Suprapubic skin (tissue), 4 donors: ENCODE measurements at regions not wholly inside any gene's neighbourhood (a gene's known extent, or its start where the extent isn't known, plus 50 kb on each side); places are given as distances from the start of the nearest gene placed in this dataset.

ENCODE experiments used
- DNase-seq, 2 donors: peaks; one replicate each; pipeline ENCODE4 v3.0.0-alpha.2; 2019; ENCODE audit warnings: low spot score in 2 of 2
- H3K27ac ChIP-seq: fragments of 200-600 bp; sonication (generic); one replicate; pipeline ENCODE4 v1.5.1; 2019
- H3K27me3 ChIP-seq: fragments of 200-600 bp; sonication (generic); one replicate; pipeline ENCODE4 v1.5.1; 2019
- H3K36me3 ChIP-seq: fragments of 200-600 bp; sonication (generic); one replicate; pipeline ENCODE4 v1.5.1; 2019
- H3K4me1 ChIP-seq: fragments of 200-600 bp; sonication (generic); one replicate; pipeline ENCODE4 v1.5.1; 2019
- H3K4me3 ChIP-seq: fragments of 200-600 bp; sonication (generic); one replicate; pipeline ENCODE4 v1.5.1; 2019; ENCODE audit warnings: mild to moderate bottlenecking
- H3K9me3 ChIP-seq: fragments of 200-600 bp; sonication (generic); one replicate; pipeline ENCODE4 v1.5.1; 2019
- CTCF ChIP-seq, 2 donors: fragments of 200-600 bp in 1 of 2; fragments of 450-650 bp in 1 of 2; sonication (generic) in 1 of 2; IDR thresholded peaks; one replicate each; pipeline ENCODE4 v1.5.1; 2016 to 2019; ENCODE audit warnings: antibody characterized with exemption in 2 of 2, mild to moderate bottlenecking in 1 of 2, moderate library complexity in 1 of 2
- EP300 ChIP-seq: sonication (generic); formaldehyde crosslinking; IDR thresholded peaks from one replicate; pipeline ENCODE4 v1.6.1; 2017; ENCODE audit warnings: antibody characterized with exemption
- POLR2A ChIP-seq, 2 donors: fragments of 450-650 bp; IDR thresholded peaks; one replicate each; pipeline ENCODE4 v1.6.1; 2017; ENCODE audit warnings: antibody characterized with exemption in 2 of 2, mild to moderate bottlenecking in 2 of 2, moderate library complexity in 2 of 2
- POLR2AphosphoS5 ChIP-seq, 3 donors: sonication (generic); formaldehyde crosslinking; IDR thresholded peaks; one replicate each; pipeline ENCODE4 v1.6.1; 2017; ENCODE audit warnings: antibody characterized with exemption in 3 of 3
- WGBS: methylation state at CpG from one replicate; pipeline ENCODE4 v1.1.5; 2018; 5-methylcytosine and 5-hydroxymethylcytosine counted together

GRCh38 chr3:147864754-147865354, 455.7 kb downstream of the ZIC1 start:
- Histone ChIP-seq H3K4me1 (no peaks in the 10 kb centered on the region), H3K36me3 (no peaks in the 10 kb centered on the region), H3K4me3 (no peak overlapping the region), H3K27ac (no peak overlapping the region), H3K27me3 (no peaks in the 10 kb centered on the region), H3K9me3 (peaks cover 15% of the 10 kb centered on the region)
- no peak for DNase-seq
- TF ChIP-seq CTCF (IDR thresholded peaks at IDR 0.05), result no peak
- TF ChIP-seq POLR2AphosphoS5 (IDR thresholded peaks at IDR 0.05), result no peak
- TF ChIP-seq POLR2A (IDR thresholded peaks at IDR 0.05), result no peak
- TF ChIP-seq EP300, result no peak

GRCh38 chr3:147866561-147866960, 457.4 kb downstream of the ZIC1 start:
- Histone ChIP-seq H3K4me3 (no peak overlapping the region), H3K4me1 (no peaks in the 10 kb centered on the region), H3K9me3 (peaks cover 15% of the 10 kb centered on the region), H3K36me3 (no peaks in the 10 kb centered on the region), H3K27me3 (no peaks in the 10 kb centered on the region), H3K27ac (no peak overlapping the region)
- no peak for DNase-seq
- TF ChIP-seq CTCF (IDR thresholded peaks at IDR 0.05), result no peak
- no peak for TF ChIP-seq EP300
- no peak for TF ChIP-seq POLR2AphosphoS5 (IDR thresholded peaks at IDR 0.05)
- WGBS, result 71% methylated on average over 1 of the region's 1 CpG

GRCh38 chr3:147872568-147872967, 463.4 kb downstream of the ZIC1 start:
- Histone ChIP-seq H3K4me1 (no peaks in the 10 kb centered on the region), H3K9me3 (no peaks in the 10 kb centered on the region), H3K4me3 (no peak overlapping the region), H3K36me3 (no peaks in the 10 kb centered on the region), H3K27me3 (no peaks in the 10 kb centered on the region), H3K27ac (no peak overlapping the region)
- WGBS, result 85% methylated on average over 4 of the region's 4 CpGs
- TF ChIP-seq EP300 (no peak), CTCF (IDR thresholded peaks at IDR 0.05) (no peak), POLR2A (IDR thresholded peaks at IDR 0.05) (no peak), POLR2AphosphoS5 (IDR thresholded peaks at IDR 0.05) (no peak)
- DNase-seq, result no peak

GRCh38 chr3:147875498-147875897, 466.3 kb downstream of the ZIC1 start:
- H3K36me3 ChIP-seq, result no peaks in the 10 kb centered on the region
- WGBS, result 42% methylated on average over 2 of the region's 2 CpGs

GRCh38 chr3:147881933-147882332, 472.8 kb downstream of the ZIC1 start:
- no peaks in the 10 kb centered on the region for H3K4me1 ChIP-seq
- no peak overlapping the region for H3K4me3 ChIP-seq
- no peaks in the 10 kb centered on the region for H3K27me3 ChIP-seq
- no peak overlapping the region for H3K27ac ChIP-seq
- 89% methylated on average over 2 of the region's 2 CpGs for WGBS
- TF ChIP-seq EP300 (no peak), POLR2AphosphoS5 (IDR thresholded peaks at IDR 0.05) (no peak), POLR2A (IDR thresholded peaks at IDR 0.05) (no peak), CTCF (IDR thresholded peaks at IDR 0.05) (no peak)
- no peak for DNase-seq
- peaks cover 23% of the 10 kb centered on the region for H3K9me3 ChIP-seq
- no peaks in the 10 kb centered on the region for H3K36me3 ChIP-seq

More at GRCh38 chr3:147875498-147875897, 466.3 kb downstream of the ZIC1 start:
- Histone ChIP-seq H3K9me3 (no peaks in the 10 kb centered on the region), H3K27ac (no peak overlapping the region), H3K4me3 (no peak overlapping the region), H3K27me3 (no peaks in the 10 kb centered on the region), H3K4me1 (no peaks in the 10 kb centered on the region)
- no peak for DNase-seq
- TF ChIP-seq CTCF (IDR thresholded peaks at IDR 0.05) (no peak), EP300 (no peak), POLR2AphosphoS5 (IDR thresholded peaks at IDR 0.05) (no peak), POLR2A (IDR thresholded peaks at IDR 0.05) (no peak)
